ENCODE measurements at regions not wholly inside any gene's neighbourhood (a gene's known extent, or its start where the extent isn't known, plus 50 kb on each side); places are given as distances from the start of the nearest gene placed in this dataset.

DNA sequence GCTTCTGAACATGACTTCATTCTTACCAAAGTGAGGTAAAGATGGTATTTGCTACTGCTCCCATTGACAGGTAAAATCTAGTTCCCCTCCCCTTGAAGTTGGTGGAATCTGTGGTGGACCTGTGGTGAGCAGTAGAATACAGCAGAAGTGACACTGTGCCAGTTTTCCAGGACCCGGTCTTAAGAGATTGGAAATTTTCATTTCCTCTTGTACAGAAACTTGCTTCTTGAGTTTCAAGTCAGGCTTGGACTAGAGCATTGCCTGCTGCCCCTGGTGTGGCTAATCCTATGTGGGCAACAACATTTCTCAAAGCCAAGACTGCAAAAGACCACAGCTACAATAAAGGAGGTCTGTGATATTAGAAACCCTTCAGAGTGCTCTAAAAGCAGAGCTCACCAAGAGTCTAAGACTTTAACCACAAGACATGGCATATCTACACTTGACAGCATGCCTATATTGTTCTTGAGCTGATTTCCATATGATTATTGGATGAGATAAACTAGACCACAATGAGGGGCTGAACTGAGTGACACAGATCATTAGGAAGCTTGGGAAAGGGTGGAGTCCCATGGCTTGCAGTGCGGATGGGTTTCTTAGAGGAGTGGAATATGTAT, 458.1 kb downstream of the BCL11A start:
- no peak for TF ChIP-seq CTCF (IDR thresholded peaks at IDR 0.05; ENCODE audit: low read depth, low read length, missing control alignments)
- H3K4me3 ChIP-seq (ENCODE audit: low read depth, low read length): no peak overlapping the region
- no peak for DNase-seq (ENCODE audit: low read depth)

DNA sequence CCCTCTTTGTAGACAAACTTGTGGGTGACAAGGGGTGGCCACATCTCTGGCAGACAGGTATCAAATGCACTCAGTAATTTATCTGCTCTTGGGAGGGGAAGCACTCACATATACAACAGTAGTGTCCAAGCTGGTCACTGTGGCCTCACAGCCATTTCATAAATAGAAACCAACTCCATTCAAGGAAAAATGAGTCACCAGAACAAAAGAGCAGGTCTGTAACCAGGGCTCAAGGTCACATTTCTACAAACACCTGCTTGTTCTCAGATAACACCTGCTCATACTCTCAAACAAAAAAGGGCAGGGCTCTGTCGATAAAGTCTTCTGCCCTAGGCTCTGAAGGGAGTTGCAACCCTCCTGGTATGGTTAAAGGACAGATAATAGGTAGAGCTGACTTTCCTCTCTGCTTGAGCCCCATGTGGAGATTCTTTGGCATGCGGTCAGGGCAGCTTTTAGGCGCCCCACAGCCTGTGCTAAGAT, 459.0 kb downstream of the BCL11A start:
- TF ChIP-seq CTCF (IDR thresholded peaks at IDR 0.05; ENCODE audit: low read depth, low read length, missing control alignments): no peak
- no peak for DNase-seq (ENCODE audit: low read depth)
- H3K4me3 ChIP-seq (ENCODE audit: low read depth, low read length): no peak overlapping the region

DNA sequence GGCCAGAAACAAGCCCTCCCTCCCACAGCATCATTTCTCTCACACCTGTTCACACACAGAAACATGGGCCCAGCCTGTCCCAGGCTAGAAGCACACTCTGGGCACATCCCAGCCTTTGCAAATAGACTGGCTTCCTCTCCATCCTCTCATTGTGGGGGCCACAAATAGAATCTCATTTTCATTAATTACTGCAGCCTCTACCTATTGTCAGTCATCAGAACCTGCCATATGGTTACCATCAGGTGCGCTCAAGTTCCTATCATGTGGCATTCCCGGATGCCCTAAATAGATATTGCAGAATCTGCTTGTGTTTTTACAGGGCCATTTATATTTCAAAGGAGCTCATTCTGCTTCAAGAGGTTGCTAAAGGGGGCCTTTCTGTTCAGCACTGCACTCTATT, 460.7 kb downstream of the BCL11A start:
- DNase-seq (ENCODE audit: low read depth): no peak
- TF ChIP-seq CTCF (IDR thresholded peaks at IDR 0.05; ENCODE audit: low read depth, low read length, missing control alignments): no peak
- no peak overlapping the region for H3K4me3 ChIP-seq (ENCODE audit: low read depth, low read length)

DNA sequence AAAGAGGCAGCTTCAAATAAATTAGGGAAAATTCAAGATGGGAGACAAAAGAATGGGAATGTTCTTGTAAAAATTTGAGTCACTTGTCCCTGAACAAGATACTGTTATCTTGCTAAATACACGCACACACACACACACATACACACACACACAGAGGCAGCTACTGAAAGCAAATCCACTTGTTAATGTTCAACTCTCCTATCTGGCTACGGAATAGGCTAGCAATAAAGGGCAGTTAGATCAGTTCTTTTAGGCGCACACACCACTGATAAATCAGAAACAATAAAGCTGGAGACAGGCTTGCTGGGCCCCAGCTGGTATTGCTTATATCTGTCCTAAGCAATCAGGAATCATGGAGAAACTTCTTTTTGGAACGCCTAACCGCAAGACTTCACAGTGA, 461.6 kb downstream of the BCL11A start:
- DNase-seq (ENCODE audit: low read depth): no peak
- H3K4me3 ChIP-seq (ENCODE audit: low read depth, low read length): no peak overlapping the region
- TF ChIP-seq CTCF (IDR thresholded peaks at IDR 0.05; ENCODE audit: low read depth, low read length, missing control alignments): no peak

- DNase-seq (ENCODE audit: low read depth): no peak
- TF ChIP-seq CTCF (IDR thresholded peaks at IDR 0.05; ENCODE audit: low read depth, low read length, missing control alignments): no peak
- H3K4me3 ChIP-seq (ENCODE audit: low read depth, low read length): no peak overlapping the region
Observed at GRCh38 chr2:60091266-60091665, 462.2 kb downstream of the BCL11A start.

DNA sequence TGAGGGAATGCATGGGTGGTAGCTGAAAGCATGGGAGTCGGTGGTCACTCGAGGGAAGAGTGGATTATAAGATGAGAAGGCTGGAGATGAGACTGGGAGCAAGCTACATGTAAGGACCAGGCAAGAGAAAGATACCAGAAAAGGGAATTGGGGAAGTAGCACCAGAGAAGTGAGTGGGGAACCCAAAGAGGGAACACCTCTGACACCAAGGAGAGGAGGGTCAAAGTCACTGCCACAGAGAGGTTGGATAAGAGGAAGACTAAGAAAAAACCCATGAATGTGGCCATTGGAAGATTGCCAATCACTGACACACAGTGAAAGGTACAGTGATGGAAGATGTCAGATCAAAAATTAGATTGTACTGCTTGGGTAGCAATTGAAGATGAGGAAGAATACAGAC, 473.9 kb downstream of the BCL11A start:
- H3K4me3 ChIP-seq (ENCODE audit: low read depth, low read length): no peak overlapping the region
- TF ChIP-seq CTCF (IDR thresholded peaks at IDR 0.05; ENCODE audit: low read depth, low read length, missing control alignments): no peak
- no peak for DNase-seq (ENCODE audit: low read depth)

GRCh38 chr2:60075048-60075447, 478.4 kb downstream of the BCL11A start:
- no peak for DNase-seq (ENCODE audit: low read depth)
- TF ChIP-seq CTCF (IDR thresholded peaks at IDR 0.05; ENCODE audit: low read depth, low read length, missing control alignments): no peak
- H3K4me3 ChIP-seq (ENCODE audit: low read depth, low read length): no peak overlapping the region
